WTC11 (cell line): ENCODE measurements at regions not wholly inside any gene's neighbourhood (a gene's known extent, or its start where the extent isn't known, plus 50 kb on each side); places are given as distances from the start of the nearest gene placed in this dataset.

Experiments
- CTCF ChIP-seq: fragments of 200-600 bp; IDR thresholded peaks from 2 replicates; pipeline ENCODE4 v1.8.0; 2022; ENCODE audit warnings: antibody characterized with exemption
- E2F1 ChIP-seq: sonication (generic); formaldehyde crosslinking; IDR thresholded peaks from 2 replicates; pipeline ENCODE4 v1.8.0; 2022; ENCODE audit warnings: mild to moderate bottlenecking, missing genetic modification reagents
- E2F4 ChIP-seq: sonication (generic); formaldehyde crosslinking; IDR thresholded peaks from 2 replicates; pipeline ENCODE4 v1.8.1; 2022; ENCODE audit warnings: low read depth, mild to moderate bottlenecking, moderate library complexity, missing genetic modification reagents, borderline replicate concordance
- MXD4 ChIP-seq: fragments of 250-450 bp; sonication (Bioruptor Pico); IDR thresholded peaks from 2 replicates; pipeline ENCODE4 v1.8.0; 2021; ENCODE audit warnings: mild to moderate bottlenecking, moderate library complexity, borderline replicate concordance
- USF2 ChIP-seq: sonication (generic); formaldehyde crosslinking; IDR thresholded peaks from 2 replicates; pipeline ENCODE4 v1.8.1; 2023; ENCODE audit warnings: mild to moderate bottlenecking, missing genetic modification reagents, moderate library complexity

GRCh38 chr4:186931519-186931918 is 207.9 kb upstream of the FAT1 start:
- TF ChIP-seq CTCF (no peak), E2F1 (CRISPR knock-in tag) (no peak), USF2 (CRISPR knock-in tag) (no peak), MXD4 (CRISPR knock-in tag) (no peak), E2F4 (CRISPR knock-in tag) (no peak)
